HG02943 (cell line): ENCODE measurements at regions not wholly inside any gene's neighbourhood (a gene's known extent, or its start where the extent isn't known, plus 50 kb on each side); places are given as distances from the start of the nearest gene placed in this dataset.
"Not testable (repeated sequence)": the region's sequence is repeated elsewhere in the genome, so short reads cannot be mapped to it uniquely, and the experiment has no call there.

Experiments
- ATAC-seq: cut with Tn5 transposase; IDR thresholded peaks from one replicate; pipeline ENCODE4 v1.9.1; 2021; ENCODE audit warnings: mild to moderate bottlenecking, low read depth, moderate library complexity; ENCODE audit not compliant: unreplicated experiment

- no peak for ATAC-seq
Measured at GRCh38 chr5:14998491-14998890, 126.9 kb upstream of the ANKH start.

- peak; percentile 71 for ATAC-seq
Measured at GRCh38 chr5:14996997-14997396, 125.4 kb upstream of the ANKH start.

GRCh38 chr5:14995229-14995628 is 123.7 kb upstream of the ANKH start:
- no peak for ATAC-seq

GRCh38 chr5:14993459-14994133 is 122.0 kb upstream of the ANKH start:
- ATAC-seq, result not testable (repeated sequence)

GRCh38 chr5:14992751-14993458 is 121.3 kb upstream of the ANKH start:
- ATAC-seq, result peak; percentile 74

- no peak for ATAC-seq
Measured at GRCh38 chr5:14988223-14988622, 116.6 kb upstream of the ANKH start.

GRCh38 chr5:14986413-14986812 is 114.8 kb upstream of the ANKH start:
- no peak for ATAC-seq

DNA sequence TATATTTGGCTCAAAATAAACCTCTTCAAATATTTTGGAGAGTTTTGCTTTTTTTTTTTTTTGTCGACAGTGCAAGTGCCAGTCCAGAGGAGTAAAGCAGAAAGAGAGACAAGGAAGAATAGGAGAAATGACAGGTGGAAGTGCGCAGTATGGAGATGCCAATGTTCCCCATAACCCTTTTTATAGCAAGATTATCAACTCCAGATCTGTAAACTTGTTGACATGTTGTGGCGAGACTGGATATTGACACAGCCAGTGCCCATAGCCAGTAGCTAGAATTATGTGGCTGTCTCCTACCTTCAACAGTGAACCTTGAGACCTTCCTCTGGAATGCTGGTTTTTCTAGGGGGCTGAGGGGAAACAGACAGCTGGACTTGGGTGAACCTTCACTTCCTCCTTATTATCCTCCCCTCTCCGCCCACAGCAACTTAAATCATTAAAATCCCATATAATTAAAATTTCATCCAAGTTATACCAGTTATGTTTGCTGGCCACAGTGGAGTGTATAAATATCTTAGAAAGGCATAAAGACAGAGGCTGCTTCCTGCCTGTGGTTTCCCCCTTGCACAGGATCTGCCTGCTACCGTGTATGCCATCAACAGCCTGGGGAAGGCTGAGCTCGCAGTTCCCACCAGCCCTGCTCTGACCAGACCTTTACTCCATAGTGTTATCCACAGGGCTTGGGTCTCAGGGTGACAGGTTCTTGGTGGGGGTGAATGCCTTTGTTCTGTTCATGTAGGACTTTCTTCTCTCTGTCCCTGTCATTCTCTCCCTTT is 112.3 kb upstream of the ANKH start:
- no peak for ATAC-seq

DNA sequence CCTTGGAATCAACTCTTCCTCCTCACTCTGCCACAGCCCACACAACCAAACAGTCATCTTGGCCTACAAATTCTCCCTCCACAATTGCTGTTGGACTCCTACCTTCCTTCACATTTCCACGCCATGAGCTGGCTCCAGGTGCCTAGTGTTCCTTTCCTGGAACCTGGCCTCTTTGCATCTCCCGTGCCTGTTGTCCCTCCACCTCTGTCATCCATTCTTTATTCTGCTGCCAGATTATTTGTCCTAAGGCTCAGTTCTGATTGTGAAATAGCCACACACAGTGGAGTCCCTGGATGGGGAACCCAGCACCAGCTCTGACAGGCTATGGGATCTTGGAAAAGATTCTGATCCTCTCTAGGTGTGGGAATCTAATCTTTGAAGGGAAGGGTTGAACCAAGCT is 109.1 kb upstream of the ANKH start:
- no peak for ATAC-seq

DNA sequence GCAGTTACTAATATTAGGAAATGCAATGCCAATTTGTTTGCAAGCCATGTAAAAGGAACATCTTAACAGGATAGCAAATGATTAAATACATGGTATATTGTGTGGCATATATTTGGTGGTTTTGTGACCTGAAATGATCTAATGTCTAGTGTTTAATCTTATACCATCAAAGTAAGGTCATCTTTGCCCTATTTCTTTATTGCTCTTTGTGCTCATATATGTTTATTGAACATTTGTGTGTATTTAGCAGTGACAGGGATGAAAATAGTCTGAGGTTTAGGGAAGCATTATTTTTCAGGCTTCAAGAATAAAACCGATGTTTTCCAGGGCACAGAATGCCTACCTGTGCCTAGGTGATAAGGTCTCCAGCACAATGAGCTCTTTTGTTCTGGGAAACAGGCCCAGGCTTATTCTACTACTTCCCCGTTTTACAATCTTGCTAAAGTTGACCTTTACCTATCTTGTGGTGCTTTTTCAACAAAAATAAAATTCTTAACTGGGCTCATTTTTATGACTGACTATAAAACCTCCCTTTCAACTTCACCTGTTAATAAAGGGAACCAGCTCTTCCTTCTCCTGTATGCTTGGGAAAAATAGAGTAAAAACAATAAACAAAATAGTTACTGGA is 105.6 kb upstream of the ANKH start:
- ATAC-seq, result no peak

GRCh38 chr5:14976486-14976885 is 104.9 kb upstream of the ANKH start:
- no peak for ATAC-seq

DNA sequence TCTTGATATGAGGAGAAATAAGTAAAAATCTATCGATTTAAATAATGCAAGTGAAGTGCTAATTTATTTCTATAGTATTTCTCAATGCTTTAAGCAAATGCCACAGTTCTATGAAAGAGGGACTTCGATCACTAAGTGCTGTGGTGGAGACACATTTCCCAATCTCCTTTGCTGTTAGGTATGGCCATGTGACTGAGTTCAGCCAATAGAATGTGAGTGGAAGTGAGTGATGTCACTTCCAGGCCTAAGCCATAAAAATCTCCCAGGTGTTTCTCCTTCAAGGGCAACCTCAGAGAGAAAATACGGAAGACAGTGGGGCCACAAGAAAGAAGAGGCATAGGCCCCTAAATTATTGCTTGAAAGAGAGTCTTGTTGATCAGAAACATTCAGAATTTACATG is 100.3 kb upstream of the ANKH start:
- no peak for ATAC-seq

- no peak for ATAC-seq
Measured at GRCh38 chr5:14968796-14969195, 97.2 kb upstream of the ANKH start.

DNA sequence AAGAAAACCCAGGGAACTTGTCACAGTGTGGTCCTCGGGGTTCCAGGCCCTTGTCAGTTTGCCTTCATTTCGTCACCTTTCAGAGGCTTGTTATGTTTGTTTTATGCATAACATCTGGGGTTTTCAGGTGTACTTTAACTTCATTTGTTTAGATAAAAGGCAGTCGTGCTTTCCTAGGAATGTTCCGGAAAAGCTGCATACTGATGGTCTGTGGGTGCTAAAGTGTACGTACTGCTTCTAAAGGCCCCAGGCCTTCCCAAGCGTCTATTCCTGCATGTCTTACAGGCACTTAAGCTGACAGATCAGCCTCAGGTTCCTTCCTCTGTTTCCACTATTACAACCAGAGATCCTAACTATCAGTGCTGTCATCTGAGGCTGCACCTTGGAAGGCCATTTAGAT is 95.6 kb upstream of the ANKH start:
- ATAC-seq, result no peak

GRCh38 chr5:14965815-14966214 is 94.2 kb upstream of the ANKH start:
- no peak for ATAC-seq

- no peak for ATAC-seq
Measured at GRCh38 chr5:14962604-14963003, 91.0 kb upstream of the ANKH start.

DNA sequence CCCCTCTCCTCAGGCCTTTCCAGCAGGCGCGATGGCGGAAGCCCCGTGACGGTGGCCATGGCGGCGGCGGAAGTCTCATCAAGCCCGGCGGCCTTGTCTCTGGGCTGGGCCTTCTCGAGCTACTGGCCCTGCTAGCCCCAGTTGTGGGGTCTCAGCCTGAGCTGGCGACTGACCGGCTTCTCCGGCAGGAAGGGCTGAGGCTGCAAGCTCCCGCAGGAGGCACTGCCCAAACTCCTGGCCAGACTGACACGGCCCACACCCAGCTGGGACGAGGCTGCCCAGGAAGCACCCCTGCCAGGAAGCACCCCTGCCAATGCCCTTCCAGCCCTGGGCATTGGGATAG is 88.5 kb upstream of the ANKH start:
- ATAC-seq, result no peak

DNA sequence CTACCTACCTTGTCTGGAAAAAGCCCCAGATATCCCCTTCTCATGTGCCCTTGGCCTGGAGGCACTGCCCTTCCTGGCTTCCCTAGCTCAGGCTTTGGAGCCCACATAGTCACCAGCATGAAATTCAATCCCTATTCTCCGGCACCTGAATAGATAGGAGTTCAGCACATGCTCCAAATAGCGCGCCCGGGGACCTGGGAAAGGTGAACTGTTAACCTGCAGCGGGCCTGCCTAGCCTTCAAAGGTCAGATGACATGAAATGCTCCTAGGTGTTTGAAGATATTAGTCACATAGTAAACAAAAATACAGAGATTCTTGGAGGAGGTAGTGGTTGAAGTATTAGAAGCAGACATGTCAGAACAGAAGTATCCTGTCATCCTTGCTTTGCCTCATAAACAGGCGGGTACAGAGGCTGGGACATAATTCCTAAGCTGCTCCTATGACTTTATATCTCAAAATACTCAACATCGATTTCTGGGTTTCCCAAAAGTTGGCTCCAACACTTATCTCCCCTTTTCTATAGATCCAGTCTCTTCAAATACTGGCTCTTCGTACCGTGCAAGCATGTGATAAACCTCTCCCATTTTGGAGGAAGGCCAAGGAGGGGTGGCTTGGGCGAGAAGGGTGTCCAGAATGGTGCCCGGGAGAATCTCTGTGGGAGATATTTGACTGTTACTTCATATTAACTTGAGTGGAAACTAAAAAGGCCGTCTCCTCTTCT is 88.0 kb upstream of the ANKH start:
- no peak for ATAC-seq

DNA sequence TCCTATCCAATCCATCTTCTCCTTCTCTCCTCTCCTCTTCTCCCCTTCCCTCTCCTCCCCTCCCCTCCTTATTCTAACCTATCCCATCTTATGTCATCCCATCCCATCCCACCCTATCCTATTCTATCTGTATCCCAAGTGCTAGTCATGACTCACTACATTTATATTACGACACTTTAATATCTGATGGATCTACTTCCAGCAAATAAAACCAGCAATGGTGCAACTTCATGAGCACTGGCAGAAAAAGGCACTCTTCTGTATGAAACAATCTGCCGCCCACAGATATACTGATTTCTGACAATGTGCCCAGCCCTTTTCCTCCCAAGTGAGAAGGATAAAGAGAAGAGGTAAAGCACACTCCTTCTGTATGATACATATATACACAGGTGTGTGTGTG is 86.6 kb upstream of the ANKH start:
- ATAC-seq, result no peak

DNA sequence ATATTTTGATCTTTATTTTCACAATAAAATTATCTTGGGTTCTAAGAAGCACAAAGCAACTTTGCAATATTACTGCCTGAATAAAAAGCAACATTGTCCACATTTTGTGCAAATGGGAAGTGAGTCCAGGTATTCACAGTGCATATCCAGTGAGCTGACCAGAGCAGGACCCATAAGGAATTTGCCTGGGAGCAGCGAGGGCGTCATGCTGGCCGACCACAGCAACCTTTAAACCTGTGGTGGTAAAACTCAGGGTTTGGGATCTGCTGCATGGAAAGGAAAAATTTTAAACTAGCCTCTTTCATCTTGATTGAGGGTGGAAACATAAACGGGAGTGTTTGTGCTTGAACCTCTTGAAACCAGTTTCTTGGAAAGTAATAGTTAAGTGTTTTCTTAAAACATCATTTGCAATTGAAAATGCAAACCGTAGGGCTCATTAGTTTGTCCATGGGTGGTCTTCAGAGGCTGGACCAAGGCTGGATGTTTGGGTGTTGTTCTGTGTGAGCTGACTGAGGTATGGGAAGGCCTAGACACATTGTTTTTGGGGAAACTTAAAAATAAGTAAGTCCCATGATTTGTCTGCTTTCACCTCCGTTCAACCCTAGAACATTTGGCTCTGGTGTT is 85.0 kb upstream of the ANKH start:
- no peak for ATAC-seq
